ENCODE measurements at regions not wholly inside any gene's neighbourhood (a gene's known extent, or its start where the extent isn't known, plus 50 kb on each side); places are given as distances from the start of the nearest gene placed in this dataset.

DNA sequence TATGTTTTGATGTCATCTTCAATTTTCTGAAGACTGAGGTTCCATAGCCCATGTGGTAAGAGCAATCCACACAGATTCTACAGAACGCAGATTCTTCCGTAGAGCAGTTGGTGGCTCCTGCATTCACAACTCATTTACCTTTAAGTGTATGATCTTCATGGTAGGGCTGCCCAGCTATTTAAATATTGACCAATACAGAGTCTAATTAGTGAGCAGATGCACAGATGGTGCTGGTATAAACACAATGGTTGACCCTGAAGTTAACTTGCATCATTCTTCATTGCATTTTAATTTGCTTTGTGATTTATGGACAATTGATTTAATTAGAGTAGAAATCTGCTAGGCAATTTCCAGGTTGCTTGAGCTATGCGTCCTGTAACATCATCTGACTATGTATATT, 269.2 kb downstream of the SQOR start:
- Histone ChIP-seq H3K4me3 (ENCODE audit: low read depth, low read length, poor library complexity, severe bottlenecking) (no peak overlapping the region), H3K9ac (ENCODE audit: low read length) (no peak overlapping the region), H2AFZ (ENCODE audit: low read length) (no peak overlapping the region), H3K27me3 (ENCODE audit: insufficient read depth, low read length) (no peaks in the 10 kb centered on the region), H3K4me1 (ENCODE audit: insufficient read depth, low read length, severe bottlenecking) (no peaks in the 10 kb centered on the region), H3F3A (ENCODE audit: insufficient read depth, low read length) (no peaks in the 10 kb centered on the region), H3K27ac (ENCODE audit: low read depth, low read length, poor library complexity, severe bottlenecking) (no peak overlapping the region), H3K36me3 (ENCODE audit: insufficient read depth, low read length) (no peaks in the 10 kb centered on the region), H3K4me2 (ENCODE audit: low read length) (no peak overlapping the region), H3K9me3 (ENCODE audit: low read length) (no peaks in the 10 kb centered on the region), H3K9me2 (ENCODE audit: low read depth, low read length) (no peaks in the 10 kb centered on the region), H4K20me1 (ENCODE audit: insufficient read depth, low read length) (no peaks in the 10 kb centered on the region), H3K79me2 (ENCODE audit: insufficient read depth, low read length) (no peaks in the 10 kb centered on the region)
- TF ChIP-seq CTCF (IDR thresholded peaks at IDR 0.05; ENCODE audit: low read length) (no peak), EZH2 (IDR thresholded peaks at IDR 0.05; ENCODE audit: borderline replicate concordance, low read length) (no peak)

GRCh38 chr15:45906230-45906629, 271.4 kb downstream of the SQOR start:
- H3K79me2 ChIP-seq (ENCODE audit: insufficient read depth, low read length): no peaks in the 10 kb centered on the region
- TF ChIP-seq EZH2 (IDR thresholded peaks at IDR 0.05; ENCODE audit: borderline replicate concordance, low read length) (no peak), CTCF (IDR thresholded peaks at IDR 0.05; ENCODE audit: low read length) (no peak)
- H3K36me3 ChIP-seq (ENCODE audit: insufficient read depth, low read length): no peaks in the 10 kb centered on the region
- no peak overlapping the region for H3K4me2 ChIP-seq (ENCODE audit: low read length)
- no peak overlapping the region for H3K9ac ChIP-seq (ENCODE audit: low read length)
- H3K4me1 ChIP-seq (ENCODE audit: insufficient read depth, low read length, severe bottlenecking): no peaks in the 10 kb centered on the region
- H3K27me3 ChIP-seq (ENCODE audit: insufficient read depth, low read length): no peaks in the 10 kb centered on the region
- H3K4me3 ChIP-seq (ENCODE audit: low read depth, low read length, poor library complexity, severe bottlenecking): no peak overlapping the region
- H3K9me3 ChIP-seq (ENCODE audit: low read length): no peaks in the 10 kb centered on the region
- H3K27ac ChIP-seq (ENCODE audit: low read depth, low read length, poor library complexity, severe bottlenecking): no peak overlapping the region
- H4K20me1 ChIP-seq (ENCODE audit: insufficient read depth, low read length): no peaks in the 10 kb centered on the region
- no peaks in the 10 kb centered on the region for H3K9me2 ChIP-seq (ENCODE audit: low read depth, low read length)
- H2AFZ ChIP-seq (ENCODE audit: low read length): no peak overlapping the region
- no peaks in the 10 kb centered on the region for H3F3A ChIP-seq (ENCODE audit: insufficient read depth, low read length)

DNA sequence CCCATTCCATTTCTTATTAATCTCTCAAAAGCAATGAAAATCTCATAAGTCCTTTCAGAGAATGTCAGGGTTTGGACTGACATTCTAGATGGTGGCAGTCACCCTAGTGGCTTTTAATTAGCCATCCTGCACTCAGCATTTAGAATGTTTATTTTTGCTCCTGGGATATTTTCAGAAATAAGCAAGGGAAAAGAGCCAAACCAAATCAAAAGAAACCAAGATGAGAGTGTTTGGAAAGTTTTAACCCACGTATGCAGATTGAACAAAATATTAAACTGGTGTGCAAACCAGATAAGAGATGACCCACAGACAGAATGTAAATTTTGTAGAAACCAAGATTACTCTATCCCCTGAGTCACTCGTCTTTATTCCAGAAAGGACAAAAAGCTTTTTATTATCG, 275.8 kb downstream of the SQOR start:
- Histone ChIP-seq H3K4me1 (ENCODE audit: insufficient read depth, low read length, severe bottlenecking) (no peaks in the 10 kb centered on the region), H3F3A (ENCODE audit: insufficient read depth, low read length) (no peaks in the 10 kb centered on the region), H3K4me2 (ENCODE audit: low read length) (no peak overlapping the region), H3K4me3 (ENCODE audit: low read depth, low read length, poor library complexity, severe bottlenecking) (no peak overlapping the region), H3K79me2 (ENCODE audit: insufficient read depth, low read length) (no peaks in the 10 kb centered on the region), H3K9ac (ENCODE audit: low read length) (no peak overlapping the region), H3K27me3 (ENCODE audit: insufficient read depth, low read length) (no peaks in the 10 kb centered on the region), H4K20me1 (ENCODE audit: insufficient read depth, low read length) (no peaks in the 10 kb centered on the region), H3K36me3 (ENCODE audit: insufficient read depth, low read length) (no peaks in the 10 kb centered on the region), H3K27ac (ENCODE audit: low read depth, low read length, poor library complexity, severe bottlenecking) (no peak overlapping the region), H3K9me2 (ENCODE audit: low read depth, low read length) (no peaks in the 10 kb centered on the region), H3K9me3 (ENCODE audit: low read length) (no peaks in the 10 kb centered on the region), H2AFZ (ENCODE audit: low read length) (no peak overlapping the region)
- TF ChIP-seq EZH2 (IDR thresholded peaks at IDR 0.05; ENCODE audit: borderline replicate concordance, low read length) (no peak), CTCF (IDR thresholded peaks at IDR 0.05; ENCODE audit: low read length) (no peak)
